Astrocyte of the cerebellum (primary cell): ENCODE measurements at regions not wholly inside any gene's neighbourhood (a gene's known extent, or its start where the extent isn't known, plus 50 kb on each side); places are given as distances from the start of the nearest gene placed in this dataset.
"Not testable (repeated sequence)": the region's sequence is repeated elsewhere in the genome, so short reads cannot be mapped to it uniquely, and the experiment has no call there.

Source experiments
- DNase-seq: peaks from one replicate; pipeline ENCODE4 v3.0.0-alpha.2; 2011; ENCODE audit warnings: low read depth
- H3K4me3 ChIP-seq: 2 replicates; pipeline ENCODE4 v1.5.1; 2011; ENCODE audit warnings: mild to moderate bottlenecking, low read depth, low read length, moderate library complexity
- CTCF ChIP-seq: IDR thresholded peaks from 2 replicates; pipeline ENCODE4 v1.5.1; 2012; ENCODE audit warnings: low read length, low read depth, moderate library complexity, mild to moderate bottlenecking; ENCODE audit errors: missing control alignments
- in situ Hi-C: cut with HindIII; loops from 2 replicates; pipeline ENCODE4 v1.10.0; 2017; ENCODE audit warnings: low sequenced_read_pairs

- TF ChIP-seq CTCF, result no peak
- in situ Hi-C loops, result no loop called here
- H3K4me3 ChIP-seq, result no peak overlapping the region
- DNase-seq, result no peak
These were observed 198.8 kb downstream of the PRELID2 start for GRCh38 chr5:145636371-145636770.

GRCh38 chr5:145633474-145633873 is 201.7 kb downstream of the PRELID2 start:
- no peak for TF ChIP-seq CTCF
- H3K4me3 ChIP-seq, result no peak overlapping the region
- in situ Hi-C loops, result no loop called here
- DNase-seq, result no peak

- TF ChIP-seq CTCF, result no peak
- H3K4me3 ChIP-seq, result no peak overlapping the region
- no peak for DNase-seq
- in situ Hi-C loops, result no loop called here
These were observed 202.4 kb downstream of the PRELID2 start for GRCh38 chr5:145632701-145633100.

- DNase-seq, result no peak
- TF ChIP-seq CTCF, result no peak
- in situ Hi-C loops, result no loop called here
- no peak overlapping the region for H3K4me3 ChIP-seq
These were observed 206.1 kb downstream of the PRELID2 start for GRCh38 chr5:145629047-145629446.

GRCh38 chr5:145628525-145628924 is 206.6 kb downstream of the PRELID2 start:
- TF ChIP-seq CTCF, result no peak
- in situ Hi-C loops, result no loop called here
- no peak for DNase-seq
- H3K4me3 ChIP-seq, result no peak overlapping the region

- no peak for TF ChIP-seq CTCF
- DNase-seq, result no peak
- in situ Hi-C loops, result loop anchor here (5.0 kb wide), 1 partner anchor 63 kb away; no protein-coding TSS in a partner anchor
- no peak overlapping the region for H3K4me3 ChIP-seq
These were observed 215.3 kb downstream of the PRELID2 start for GRCh38 chr5:145619806-145620310.

GRCh38 chr5:145616739-145617138 is 218.4 kb downstream of the PRELID2 start:
- H3K4me3 ChIP-seq, in situ Hi-C loops, DNase-seq: not testable (repeated sequence)
